PFSK-1 (cell line): ENCODE measurements at regions not wholly inside any gene's neighbourhood (a gene's known extent, or its start where the extent isn't known, plus 50 kb on each side); places are given as distances from the start of the nearest gene placed in this dataset.

Source experiments
- FOXP2 ChIP-seq: optimal IDR thresholded peaks from 2 replicates; pipeline ENCODE3; 2011; ENCODE audit warnings: borderline replicate concordance, control low read depth, inconsistent platforms; ENCODE audit not compliant: insufficient read depth; ENCODE audit errors: extremely low read length, extremely low read depth
- POLR2AphosphoS5 ChIP-seq: IDR thresholded peaks from 2 replicates; pipeline ENCODE4 v1.6.1; 2012; ENCODE audit warnings: low read depth, mild to moderate bottlenecking, control low read depth, low read length, moderate library complexity
- REST ChIP-seq, 2 experiments: IDR thresholded peaks; 2 replicates each; pipeline versions ENCODE4 v1.6.1 to v1.8.0; 2011 to 2012; ENCODE audit warnings: low read depth in 2 of 2, low read length in 2 of 2, control low read depth in 1 of 2, inconsistent platforms in 1 of 2, mild to moderate bottlenecking in 1 of 2, moderate library complexity in 1 of 2; ENCODE audit not compliant: insufficient read depth in 1 of 2
- SIN3A ChIP-seq: IDR thresholded peaks from 2 replicates; pipeline ENCODE4 v1.6.1; 2012; ENCODE audit warnings: mild to moderate bottlenecking, low read length, moderate library complexity, borderline replicate concordance; ENCODE audit not compliant: insufficient read depth
- TAF1 ChIP-seq: IDR thresholded peaks from 2 replicates; pipeline ENCODE4 v1.6.1; 2012; ENCODE audit warnings: low read length, control low read depth, borderline replicate concordance; ENCODE audit not compliant: insufficient read depth

GRCh38 chr2:128408349-128409305, 90.0 kb upstream of the HS6ST1 start:
- TF ChIP-seq TAF1: no peak
- no peak for TF ChIP-seq POLR2AphosphoS5
- no peak for TF ChIP-seq REST (IDR thresholded peaks at IDR 0.05; ENCODE audit: insufficient read depth in 1 of 2, low read depth in 2 of 2, low read length in 2 of 2)
- TF ChIP-seq FOXP2: no peak
- no peak for TF ChIP-seq SIN3A

GRCh38 chr2:128409326-128410034, 90.8 kb upstream of the HS6ST1 start:
- TF ChIP-seq SIN3A (no peak), FOXP2 (no peak), POLR2AphosphoS5 (no peak), TAF1 (no peak), REST (IDR thresholded peaks at IDR 0.05; ENCODE audit: insufficient read depth in 1 of 2, low read depth in 2 of 2, low read length in 2 of 2) (no peak)

- TF ChIP-seq POLR2AphosphoS5 (no peak), TAF1 (no peak), SIN3A (no peak), REST (IDR thresholded peaks at IDR 0.05; ENCODE audit: insufficient read depth in 1 of 2, low read depth in 2 of 2, low read length in 2 of 2) (no peak), FOXP2 (no peak)
Observed at GRCh38 chr2:128410035-128410757, 91.5 kb upstream of the HS6ST1 start.

GRCh38 chr2:128410758-128411215, 92.1 kb upstream of the HS6ST1 start:
- TF ChIP-seq REST (IDR thresholded peaks at IDR 0.05; ENCODE audit: insufficient read depth in 1 of 2, low read depth in 2 of 2, low read length in 2 of 2) (no peak), POLR2AphosphoS5 (no peak)
